GM19328 (cell line): ENCODE measurements at regions not wholly inside any gene's neighbourhood (a gene's known extent, or its start where the extent isn't known, plus 50 kb on each side); places are given as distances from the start of the nearest gene placed in this dataset.

Source experiments
- ATAC-seq: cut with Tn5 transposase; IDR thresholded peaks from one replicate; pipeline ENCODE4 v1.9.1; 2021; ENCODE audit warnings: mild to moderate bottlenecking, moderate library complexity; ENCODE audit not compliant: unreplicated experiment

DNA sequence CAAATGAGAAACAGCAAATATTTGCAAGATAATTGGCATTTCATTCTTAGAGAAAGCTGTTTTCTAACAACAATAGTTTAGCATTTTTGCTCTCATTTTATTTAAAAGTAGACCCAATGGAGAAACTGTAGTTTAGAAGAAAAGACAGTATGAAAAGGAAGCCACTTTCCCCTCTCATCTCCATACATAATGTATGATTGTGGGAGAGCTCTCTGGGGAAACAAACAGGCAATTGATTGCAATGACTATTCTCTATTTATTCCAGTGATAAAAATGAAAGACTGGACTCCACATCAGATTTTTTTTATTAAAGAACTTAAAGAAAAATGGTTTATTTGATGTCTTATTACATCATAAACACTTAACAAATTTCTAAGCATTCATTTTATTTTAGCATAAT, 116.8 kb upstream of the SASH1 start:
- no peak for ATAC-seq

DNA sequence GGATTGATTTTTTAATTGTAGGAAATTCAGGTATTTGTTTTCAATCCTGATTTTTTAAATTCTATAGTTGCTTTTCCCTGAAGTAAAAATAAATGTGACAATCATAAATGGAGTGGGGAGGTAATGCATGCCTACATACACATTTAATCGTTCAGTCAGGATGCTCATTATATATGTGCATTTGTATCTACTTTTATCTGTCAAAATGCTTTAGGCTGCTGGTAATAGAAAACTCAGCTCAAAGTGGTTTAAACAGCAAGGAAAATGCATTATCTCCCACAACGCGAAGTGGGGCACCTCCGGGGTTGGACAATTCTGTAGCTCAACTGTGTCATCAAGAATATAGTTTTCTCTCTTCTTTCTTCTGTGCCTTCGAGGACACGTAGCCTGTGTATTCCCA, 116.4 kb upstream of the SASH1 start:
- no peak for ATAC-seq

DNA sequence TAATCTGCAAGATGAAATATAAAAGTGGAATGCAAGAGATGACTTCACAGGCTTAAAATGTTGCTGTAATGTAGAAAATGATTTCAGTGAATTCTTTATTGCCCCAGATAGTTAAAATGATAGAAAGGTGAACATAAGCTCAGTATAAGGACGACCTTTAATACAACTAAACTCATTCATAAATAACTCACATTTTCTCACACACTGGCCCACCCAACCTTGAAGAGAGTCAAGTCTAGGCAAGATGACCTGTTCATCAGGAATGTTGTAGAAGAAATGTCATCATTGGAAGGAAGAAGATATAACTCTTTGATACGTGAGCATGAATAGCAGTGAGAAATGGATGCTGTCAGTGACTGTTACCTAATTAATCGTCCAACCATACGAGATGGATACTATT, 111.1 kb upstream of the SASH1 start:
- no peak for ATAC-seq

DNA sequence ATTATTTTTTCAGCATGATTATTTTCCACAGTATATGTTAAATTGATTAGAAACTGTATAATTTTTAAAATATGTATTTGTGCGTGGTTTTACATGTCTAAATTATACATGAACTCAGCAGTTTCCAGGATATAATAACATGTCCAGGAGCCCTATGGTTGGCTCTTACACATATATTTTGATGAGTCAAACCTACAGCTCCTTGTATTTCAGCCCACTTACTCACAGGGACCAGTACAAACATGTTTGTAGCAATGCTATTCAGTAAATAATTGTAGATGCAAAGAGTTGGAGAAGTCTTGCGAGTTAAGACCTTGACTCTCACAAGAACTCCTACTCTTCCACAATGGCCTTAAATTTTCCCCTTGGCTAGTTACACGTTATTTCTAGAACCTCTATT, 107.2 kb upstream of the SASH1 start:
- no peak for ATAC-seq

DNA sequence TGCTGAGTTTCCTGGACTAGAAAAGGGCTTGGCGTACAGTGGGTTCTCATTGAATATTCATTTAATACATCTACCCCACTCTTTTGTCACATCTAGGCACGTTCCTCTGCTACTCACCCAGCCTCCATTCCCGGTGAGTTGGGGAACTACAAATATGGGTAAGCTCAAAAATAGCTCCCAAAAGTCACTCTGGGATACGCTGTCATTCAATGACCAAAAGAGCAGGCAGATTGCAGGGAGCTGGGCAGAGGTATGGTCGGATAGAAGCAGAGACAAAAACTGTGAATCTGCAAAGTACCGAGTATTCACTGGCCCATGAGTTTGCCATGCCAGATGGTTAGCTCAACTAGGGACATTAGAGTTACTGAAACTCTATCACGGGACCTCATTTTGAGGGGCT, 103.9 kb upstream of the SASH1 start:
- ATAC-seq: no peak

DNA sequence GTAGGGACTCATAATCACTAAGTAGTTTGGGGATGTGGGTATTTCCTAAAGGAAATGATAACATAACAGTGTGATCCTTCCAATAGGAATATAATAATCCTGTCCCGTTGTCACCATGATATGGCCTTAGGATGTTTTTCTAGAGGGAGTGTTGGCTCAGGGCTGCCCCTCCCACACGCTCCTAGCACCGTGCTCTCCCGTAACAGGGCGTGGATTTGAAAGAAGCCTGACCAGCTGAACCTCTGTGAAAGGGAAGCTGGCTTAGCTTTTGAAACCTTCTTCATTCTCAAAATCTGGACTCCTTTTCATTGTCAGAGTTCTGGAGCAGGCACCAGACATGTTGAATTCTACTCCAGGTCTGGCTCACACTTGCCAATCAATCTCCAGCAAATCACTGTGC, 103.4 kb upstream of the SASH1 start:
- no peak for ATAC-seq

DNA sequence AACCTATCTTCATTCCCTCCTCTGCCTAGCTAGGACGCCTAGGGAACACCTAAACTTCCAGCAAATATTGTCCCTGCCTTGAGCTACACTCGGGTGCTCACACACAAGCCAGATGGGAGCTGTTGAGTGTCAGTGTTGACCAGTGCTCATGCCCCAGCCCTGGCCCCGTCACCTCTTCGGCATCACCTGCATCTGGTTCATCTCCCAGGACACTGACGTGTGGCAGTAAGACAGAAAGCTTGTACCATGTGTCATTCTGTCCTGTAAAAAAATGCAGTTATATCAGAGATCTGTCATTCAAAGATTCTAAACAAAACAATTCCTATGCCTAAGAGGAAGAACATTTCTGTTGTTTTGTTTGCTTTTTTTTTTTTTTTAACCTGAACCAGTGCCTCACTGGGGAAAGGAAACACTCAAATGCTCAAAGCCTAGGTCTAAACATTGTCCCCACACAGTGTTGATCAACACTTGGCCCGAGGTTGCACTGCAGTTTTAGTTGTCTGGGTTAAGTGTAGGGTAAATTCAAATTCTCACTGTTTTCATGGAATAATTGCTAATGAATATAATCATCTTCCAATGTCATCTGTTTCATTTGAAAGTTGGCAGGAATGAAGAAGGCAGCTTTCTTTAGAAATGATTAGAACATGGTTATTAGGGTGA, 102.7 kb upstream of the SASH1 start:
- ATAC-seq: no peak

DNA sequence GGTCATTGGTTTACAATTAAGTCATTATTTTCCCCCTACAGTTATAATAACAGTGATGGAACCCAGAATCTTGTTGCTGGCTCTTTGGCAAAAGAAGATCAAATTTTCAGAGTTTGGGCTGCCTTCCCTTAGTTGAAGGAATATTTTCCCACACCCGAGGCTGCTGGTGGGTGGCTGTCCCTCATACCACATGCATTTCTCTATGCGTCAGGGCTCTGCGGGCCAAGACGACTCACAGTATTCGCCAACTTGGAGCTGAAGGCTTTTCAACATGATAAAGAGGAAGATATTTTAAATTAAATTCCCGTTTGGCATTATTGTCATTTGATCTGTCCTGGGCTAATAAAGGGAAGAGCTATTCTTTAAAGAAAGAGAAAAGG, 102.2 kb upstream of the SASH1 start:
- ATAC-seq: no peak

DNA sequence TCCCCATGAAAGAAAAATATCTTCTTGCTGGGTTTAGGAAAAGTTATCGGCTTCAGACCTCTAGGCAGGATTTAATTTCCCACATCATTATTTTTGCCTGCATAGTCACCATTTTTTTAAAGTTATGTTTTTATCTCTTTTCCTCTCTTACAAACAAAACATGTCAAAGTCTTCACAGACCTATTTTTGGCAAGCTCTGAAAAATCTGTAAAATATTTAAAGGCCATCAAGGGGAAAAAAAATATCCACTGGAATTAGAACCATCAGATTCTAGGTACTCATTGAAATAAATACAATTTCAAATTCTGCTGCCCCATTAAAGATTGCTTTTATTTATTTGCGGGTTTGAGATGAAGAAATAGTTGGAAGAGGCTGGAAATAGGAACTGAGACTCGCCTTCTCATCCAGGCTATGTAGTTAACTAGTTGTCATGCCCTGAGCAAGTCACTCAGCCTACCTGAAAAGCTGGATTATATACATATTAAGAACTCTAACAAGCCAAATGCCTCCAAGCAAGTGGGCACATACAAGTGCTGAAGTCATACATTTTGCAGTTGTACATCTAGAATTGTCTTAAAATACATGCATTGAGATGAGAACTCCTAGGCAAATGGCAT, 101.7 kb upstream of the SASH1 start:
- ATAC-seq: no peak

DNA sequence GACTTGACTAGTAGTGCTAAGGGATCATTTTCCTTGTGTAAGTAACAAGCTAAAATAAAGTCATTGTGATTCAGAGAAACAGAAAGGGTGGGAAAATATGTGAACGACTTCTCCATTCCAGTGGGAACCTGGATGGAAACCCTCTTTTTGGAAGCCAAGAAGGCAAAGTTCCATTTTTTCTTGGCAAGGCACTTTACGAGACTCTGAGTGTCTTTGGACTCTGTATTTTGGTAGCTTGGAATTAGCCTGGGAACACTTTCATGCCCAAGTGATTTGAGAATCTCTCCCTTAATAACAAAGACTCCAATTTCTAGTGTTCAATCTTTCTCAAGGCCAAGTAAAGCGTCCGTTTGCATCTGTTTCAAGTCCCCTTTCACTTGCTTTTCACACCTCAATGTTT, 100.5 kb upstream of the SASH1 start:
- no peak for ATAC-seq

DNA sequence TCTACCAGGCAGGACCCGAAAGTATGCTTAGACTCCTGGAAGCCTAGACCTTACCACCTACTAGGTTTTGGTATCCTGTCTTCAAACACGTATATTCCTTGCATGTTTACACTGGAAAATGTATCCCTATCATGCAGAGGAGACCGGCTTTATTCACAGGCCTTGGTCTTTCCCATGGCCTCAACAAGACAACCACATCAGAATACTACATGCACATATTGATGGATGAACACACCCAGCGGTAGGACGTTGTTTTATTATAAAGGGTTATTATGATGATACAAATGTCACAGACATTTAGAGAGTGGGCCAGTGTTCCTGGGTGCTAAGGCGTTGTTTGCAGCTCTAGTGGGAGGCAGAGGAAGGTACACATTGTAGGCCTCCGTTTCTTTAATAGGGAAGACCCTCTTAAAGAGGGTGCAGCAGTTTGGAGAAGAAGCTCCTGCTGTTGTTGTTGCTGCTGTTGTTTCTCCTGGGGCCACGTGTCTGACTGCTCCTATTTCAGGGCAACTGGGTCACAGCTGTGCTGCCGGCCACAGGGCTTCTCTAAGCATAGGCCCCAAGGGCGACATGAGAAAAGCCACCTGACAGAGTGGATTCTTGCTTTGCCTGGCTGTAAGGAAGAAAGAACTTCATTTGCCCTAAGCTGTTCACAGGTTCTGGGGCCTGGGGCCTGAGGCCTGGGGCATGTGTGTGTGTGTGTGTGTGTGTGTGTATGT, 98.3 kb upstream of the SASH1 start:
- ATAC-seq: no peak

DNA sequence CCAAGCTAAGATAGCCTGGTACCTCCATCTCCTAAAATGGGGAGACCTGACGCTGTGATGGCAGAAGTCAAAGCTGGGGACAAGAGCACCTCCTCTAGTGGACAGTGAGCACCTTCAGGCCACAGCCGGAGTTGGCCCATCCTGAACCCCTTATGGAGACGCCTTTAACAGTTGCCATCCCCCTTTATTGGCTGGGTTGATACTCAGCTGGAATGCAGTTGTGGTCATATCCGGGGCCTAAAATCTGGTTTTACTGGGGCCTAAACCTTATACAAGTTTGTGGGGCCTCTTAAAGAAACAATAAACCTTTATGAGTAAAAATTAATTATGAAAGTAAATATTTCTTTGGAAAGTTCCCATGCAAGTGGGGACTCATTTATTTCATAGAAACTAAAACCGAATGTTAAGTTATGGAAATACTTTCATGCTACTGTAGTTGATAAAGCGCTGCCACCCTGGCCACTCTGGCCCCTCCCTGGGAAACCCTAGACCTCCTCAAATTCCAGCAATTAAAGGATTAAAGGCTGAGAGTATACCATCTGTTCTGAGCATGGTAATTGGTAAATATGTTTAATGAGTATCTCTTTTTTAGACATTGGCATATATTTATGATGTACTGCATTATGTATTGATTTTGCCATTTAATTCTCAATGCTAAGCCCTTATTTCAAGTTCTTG, 95.1 kb upstream of the SASH1 start:
- ATAC-seq: no peak

DNA sequence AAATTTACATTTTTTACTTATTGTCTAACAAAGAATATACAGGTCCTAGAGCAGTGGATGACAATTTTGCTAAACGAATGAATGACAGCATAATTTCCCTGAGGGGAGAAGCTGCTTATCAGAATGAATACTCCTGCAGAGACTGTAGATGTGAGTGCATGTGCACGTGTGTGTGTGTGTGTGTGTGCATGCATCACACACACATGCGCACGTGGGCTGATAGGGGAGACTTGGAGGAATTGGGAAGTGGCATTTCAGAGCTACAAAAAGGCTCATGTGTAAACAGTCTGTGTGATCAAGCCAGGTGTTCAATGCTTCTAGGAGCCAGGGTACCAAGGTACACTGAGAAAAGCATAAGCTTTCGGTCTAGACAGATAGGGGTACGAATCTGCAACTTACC, 93.5 kb upstream of the SASH1 start:
- ATAC-seq: no peak

DNA sequence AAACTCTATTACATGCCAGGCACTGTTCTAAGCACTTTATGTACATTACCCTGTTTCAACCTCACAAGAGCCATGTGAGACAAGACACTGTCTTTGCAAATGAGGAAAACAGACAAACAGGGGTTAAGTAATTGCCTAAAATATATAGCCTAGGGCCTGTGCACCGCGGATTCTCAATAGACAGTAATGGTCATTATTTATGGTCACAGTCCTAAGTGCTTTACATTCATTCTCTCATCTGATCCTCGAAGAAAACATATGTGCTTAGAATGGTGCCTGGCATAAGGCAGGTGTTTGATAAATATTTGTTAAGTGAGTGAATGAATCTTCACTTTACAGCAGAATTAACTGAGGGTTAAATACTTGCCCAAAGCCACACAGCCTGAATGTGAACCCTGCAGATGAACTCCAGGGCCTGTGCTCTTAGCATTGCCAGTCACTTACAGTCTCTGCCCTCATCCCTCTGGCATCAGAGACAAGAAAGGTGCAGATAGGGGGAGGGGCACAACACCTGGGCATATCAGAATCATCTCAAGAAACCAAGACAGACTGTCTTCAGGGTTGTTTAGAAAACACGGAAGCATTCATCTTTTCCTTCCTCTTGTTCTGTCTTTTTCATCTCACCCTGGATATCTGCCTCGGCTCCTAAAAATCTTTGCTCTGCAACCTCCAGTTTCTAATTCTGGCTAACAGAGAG, 92.8 kb upstream of the SASH1 start:
- ATAC-seq: no peak

DNA sequence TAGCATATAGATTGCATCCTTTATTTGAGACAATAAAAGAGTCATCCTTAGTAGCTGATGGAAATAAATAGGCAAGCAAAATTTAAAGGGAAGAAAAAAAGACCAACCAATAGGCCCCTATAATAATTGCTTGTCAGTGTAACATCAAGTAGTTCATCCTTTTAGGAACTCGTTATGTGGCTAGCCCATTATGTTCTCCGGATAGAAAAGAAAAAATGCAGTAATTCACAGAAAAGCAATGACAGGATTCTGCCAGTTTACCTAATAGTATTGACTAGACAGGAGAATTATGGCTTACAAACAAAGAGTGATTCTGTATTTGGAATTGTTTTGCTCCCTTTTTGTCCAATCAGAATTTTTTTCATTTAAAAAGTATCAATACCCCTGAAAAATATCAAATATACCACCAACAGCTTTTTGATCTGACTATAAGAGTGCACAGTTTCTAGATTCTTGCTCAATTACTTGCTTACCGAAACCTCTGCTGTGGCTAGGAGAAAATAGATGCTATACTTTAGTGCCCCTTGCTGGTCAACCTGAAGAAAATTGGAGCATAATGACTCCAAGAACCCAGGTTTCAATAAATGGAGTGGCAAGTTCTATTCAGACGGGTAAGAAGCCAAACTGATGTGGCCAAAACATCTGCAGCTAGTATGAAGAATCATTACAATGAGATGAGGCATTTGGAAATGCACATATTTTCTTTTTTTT, 91.5 kb upstream of the SASH1 start:
- no peak for ATAC-seq

DNA sequence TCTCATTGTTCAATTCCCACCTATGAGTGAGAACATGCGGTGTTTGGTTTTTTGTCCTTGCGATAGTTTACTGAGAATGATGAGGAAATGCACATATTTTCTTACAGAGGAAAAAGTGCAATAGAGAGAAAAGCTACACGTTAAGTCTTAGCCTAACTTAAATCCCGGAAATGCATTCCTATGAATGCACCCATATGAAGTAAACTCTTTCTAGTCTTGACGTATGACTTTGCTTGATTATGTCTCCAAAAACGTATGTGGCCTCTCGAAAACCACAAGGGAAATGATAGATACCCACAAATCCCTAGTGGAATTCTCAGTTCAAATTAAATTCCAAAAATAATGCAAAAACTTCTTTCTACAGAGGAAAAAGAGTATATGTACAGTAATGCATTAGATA, 90.7 kb upstream of the SASH1 start:
- no peak for ATAC-seq

DNA sequence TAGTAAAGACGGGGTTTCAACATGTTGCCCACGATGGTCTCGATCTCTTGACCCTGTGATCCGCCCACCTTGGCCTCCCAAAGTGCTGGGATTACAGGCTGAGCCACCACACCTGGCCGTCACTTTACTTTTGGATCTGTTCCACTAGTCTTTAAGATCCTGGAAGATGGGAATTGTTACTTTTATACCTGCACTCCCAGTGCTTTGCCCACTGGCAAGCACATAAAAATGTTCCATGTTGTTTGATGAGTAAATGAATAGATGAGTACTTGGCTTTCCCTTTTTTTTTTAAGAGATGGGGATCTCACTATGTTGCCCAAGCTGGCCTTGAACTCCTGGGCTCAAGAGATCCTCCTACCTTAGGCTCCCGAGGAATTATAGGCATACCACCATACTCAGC, 84.8 kb upstream of the SASH1 start:
- no peak for ATAC-seq

DNA sequence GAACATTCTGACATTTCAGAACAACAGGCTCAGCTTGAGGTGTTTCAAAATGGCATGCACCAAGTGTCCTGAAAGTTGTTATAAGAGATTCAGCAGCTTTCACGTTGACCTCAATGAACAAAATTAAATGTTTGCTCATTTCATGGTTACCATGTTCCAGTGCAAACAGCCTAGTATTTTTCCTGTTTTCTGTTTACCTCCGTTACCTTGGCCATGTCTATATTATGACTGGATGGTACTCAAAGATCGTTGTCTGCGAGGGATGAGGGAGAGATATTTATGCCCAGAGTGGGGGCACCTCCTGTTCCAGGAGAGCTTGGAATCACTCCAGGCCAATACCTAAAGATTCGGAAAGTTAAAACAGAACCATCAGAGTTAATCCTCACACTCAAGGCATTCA, 83.8 kb upstream of the SASH1 start:
- no peak for ATAC-seq

DNA sequence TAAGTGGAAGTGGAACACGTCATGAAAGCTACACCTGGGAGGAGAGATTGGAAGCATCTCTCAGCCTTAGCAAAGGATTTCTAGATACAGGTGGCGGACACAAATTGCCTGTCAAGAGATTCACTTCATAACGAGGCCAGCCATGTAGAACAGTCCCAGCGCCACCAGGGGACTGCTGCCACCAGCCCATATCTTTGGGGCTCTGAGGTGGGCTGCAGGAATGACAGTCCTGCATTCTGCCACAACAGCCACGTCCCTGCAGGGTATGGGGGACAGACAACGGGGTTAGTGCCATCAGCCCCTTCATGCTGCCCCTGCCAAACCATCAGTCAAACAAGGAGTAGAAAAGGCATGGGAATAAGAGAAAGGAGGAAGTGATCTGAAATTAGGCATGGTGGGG, 81.2 kb upstream of the SASH1 start:
- ATAC-seq: no peak

DNA sequence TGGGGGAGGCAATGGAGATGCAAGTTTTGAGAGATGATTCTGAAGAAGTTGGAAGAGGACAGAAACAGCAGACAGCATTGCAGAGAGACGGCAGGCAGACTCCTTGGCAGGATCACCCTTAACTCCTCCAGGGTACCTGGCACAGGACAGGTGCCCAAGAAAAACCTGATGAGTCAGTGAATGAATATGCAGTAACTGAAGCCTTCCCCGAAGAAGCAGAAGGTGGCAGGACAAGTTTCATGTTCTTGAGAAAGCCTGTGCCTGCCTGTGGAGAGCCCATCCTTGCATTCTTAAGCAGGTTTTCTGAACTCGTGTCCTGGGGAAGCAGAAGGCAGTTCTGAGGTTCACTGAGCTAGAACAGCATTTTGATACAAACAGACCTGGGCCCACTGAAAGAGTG, 79.6 kb upstream of the SASH1 start:
- ATAC-seq: no peak

DNA sequence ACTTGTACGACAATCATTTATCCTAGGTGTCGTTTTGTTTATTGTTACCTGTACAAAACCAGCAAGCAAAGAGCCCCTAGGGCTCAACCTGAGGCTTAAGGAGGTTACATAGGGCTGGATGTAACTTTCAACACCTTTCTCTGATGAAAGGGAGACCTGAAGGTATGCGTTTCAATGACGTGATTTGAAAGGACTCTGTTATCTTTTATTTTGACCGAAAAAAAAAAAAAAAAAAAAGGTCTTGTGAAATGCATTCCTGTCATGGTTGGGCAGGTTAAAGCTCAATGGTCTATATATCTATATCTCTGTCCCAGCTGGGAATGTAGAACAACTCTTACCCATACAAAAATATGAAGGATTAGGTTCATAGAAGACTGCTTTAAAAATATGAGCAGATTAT, 78.7 kb upstream of the SASH1 start:
- no peak for ATAC-seq
